CD4-positive, alpha-beta T cell (primary cell): ENCODE measurements at regions not wholly inside any gene's neighbourhood (a gene's known extent, or its start where the extent isn't known, plus 50 kb on each side); places are given as distances from the start of the nearest gene placed in this dataset.

Source experiments
- ATAC-seq: fragments of 200-7000 bp; cut with Tn5 transposase; one replicate; pipeline ENCODE4 v1.10.0; 2022; ENCODE audit warnings: mild to moderate bottlenecking; ENCODE audit not compliant: poor library complexity
- CTCF ChIA-PET: fragments of 350-600 bp; sonication (Branson Sonifier 250); formaldehyde crosslinking; loops from one replicate; lab custom pipeline; 2021; ENCODE audit warnings: antibody characterized with exemption, inconsistent platforms; lab: Charles Lee
- POLR2A ChIA-PET: fragments of 350-600 bp; sonication (Branson Sonifier 250); formaldehyde crosslinking; loops from one replicate; lab custom pipeline; 2021; ENCODE audit warnings: antibody characterized with exemption, inconsistent platforms; lab: Charles Lee
- DNase-seq, 14 experiments: peaks; one replicate each; pipeline ENCODE4 v3.0.0-alpha.2; 2013 to 2020; ENCODE audit warnings: mixed read lengths in 2 of 14
- H3K27ac ChIP-seq, 2 donors: one replicate each; pipeline versions ENCODE4 v1.5.1 to v1.7.0; 2013; ENCODE audit warnings: low read length in 2 of 2, low read depth in 1 of 2, mild to moderate bottlenecking in 1 of 2
- H3K27me3 ChIP-seq, 2 experiments: 1 replicate in 1 of 2; 2 replicates in 1 of 2; pipeline versions ENCODE4 v1.6.1 to v1.7.0; 2013; ENCODE audit warnings: low read length in 2 of 2, control low read depth in 1 of 2, mild to moderate bottlenecking in 1 of 2, moderate library complexity in 1 of 2; ENCODE audit not compliant: insufficient read depth in 2 of 2, control insufficient read depth in 1 of 2
- H3K36me3 ChIP-seq: one replicate; pipeline ENCODE4 v1.6.1; 2013; ENCODE audit warnings: low read length, control low read depth; ENCODE audit not compliant: insufficient read depth
- H3K4me1 ChIP-seq: one replicate; pipeline ENCODE4 v1.6.1; 2013; ENCODE audit warnings: low read length, control low read depth; ENCODE audit not compliant: insufficient read depth
- H3K4me3 ChIP-seq: one replicate; pipeline ENCODE4 v1.5.1; 2013; ENCODE audit warnings: mild to moderate bottlenecking, low read length, moderate library complexity
- H3K9me3 ChIP-seq, 2 experiments: 1 replicate in 1 of 2; 2 replicates in 1 of 2; pipeline versions ENCODE4 v1.6.1 to v1.7.0; 2013; ENCODE audit warnings: low read length in 2 of 2, mild to moderate bottlenecking in 2 of 2, control low read depth in 1 of 2, moderate library complexity in 1 of 2; ENCODE audit not compliant: control insufficient read depth in 1 of 2, insufficient read depth in 1 of 2
- H3K27ac Mint-ChIP-seq: one replicate; pipeline ENCODE4 v1.8.0; 2020; ENCODE audit warnings: mixed read lengths
- H3K27me3 Mint-ChIP-seq: one replicate; pipeline ENCODE4 v1.8.0; 2021; ENCODE audit warnings: mixed read lengths
- H3K36me3 Mint-ChIP-seq: one replicate; pipeline ENCODE4 v1.8.0; 2021; ENCODE audit warnings: low read depth, mixed read lengths
- H3K4me1 Mint-ChIP-seq: one replicate; pipeline ENCODE4 v1.8.0; 2021; ENCODE audit warnings: low read depth, mixed read lengths
- H3K4me3 Mint-ChIP-seq: one replicate; pipeline ENCODE4 v1.8.0; 2020; ENCODE audit warnings: mild to moderate bottlenecking, mixed read lengths
- H3K9me3 Mint-ChIP-seq: one replicate; pipeline ENCODE4 v1.8.0; 2020; ENCODE audit warnings: mixed read lengths
- CTCF ChIP-seq: fragments of 200-600 bp; IDR thresholded peaks from one replicate; pipeline ENCODE4 v1.8.0; 2022; ENCODE audit warnings: antibody characterized with exemption, mild to moderate bottlenecking
- intact Hi-C, 2 experiments: fragments of 100-400 bp; cut with DNase I in 1 of 2; cut with micrococcal nuclease in 1 of 2; formaldehyde crosslinking; loops; one replicate each; pipeline versions ENCODE4 v1.15.1 to v1.9.0; 2023 to 2025; cut with DNase I, micrococcal nuclease

- Histone ChIP-seq H3K4me1 (no peaks in the 10 kb centered on the region), H3K36me3 (no peaks in the 10 kb centered on the region), H3K4me3 (no peak overlapping the region), H3K27me3 (no peaks in the 10 kb centered on the region), H3K9me3 (peaks cover 0 to 6% of the 10 kb centered on the region in 2 experiments), H3K27ac (no peak overlapping the region)
- intact Hi-C loops, result no loop called here
- H3K27me3 Mint-ChIP-seq, result no peaks in the 10 kb centered on the region
- no peak overlapping the region for H3K27ac Mint-ChIP-seq
- ATAC-seq (no peak), DNase-seq (no peak)
- H3K4me1 Mint-ChIP-seq, result no peaks in the 10 kb centered on the region
- TF ChIP-seq CTCF, result no peak
- ChIA-PET POLR2A (no interaction called here), CTCF (no interaction called here)
- H3K9me3 Mint-ChIP-seq, result no peaks in the 10 kb centered on the region
- H3K36me3 Mint-ChIP-seq, result no peaks in the 10 kb centered on the region
- H3K4me3 Mint-ChIP-seq, result no peak overlapping the region
Measured at GRCh38 chr2:238570926-238571325, 144.2 kb downstream of the ASB1 start.

GRCh38 chr2:238571661-238572372 lies 145.1 kb downstream of the ASB1 start:
- Histone ChIP-seq H3K4me1 (no peaks in the 10 kb centered on the region), H3K27ac (no peak overlapping the region)
- POLR2A ChIA-PET, result no interaction called here

GRCh38 chr2:238573065-238573778 lies 146.5 kb downstream of the ASB1 start:
- TF ChIP-seq CTCF, result peak; percentile 30
- no peaks in the 10 kb centered on the region for H3K4me1 Mint-ChIP-seq
- Histone ChIP-seq H3K27ac (no peak overlapping the region), H3K27me3 (peaks cover 0 to 6% of the 10 kb centered on the region in 2 experiments), H3K36me3 (no peaks in the 10 kb centered on the region), H3K4me1 (no peaks in the 10 kb centered on the region), H3K4me3 (no peak overlapping the region), H3K9me3 (peaks cover 0 to 6% of the 10 kb centered on the region in 2 experiments)
- ChIA-PET CTCF (no interaction called here), POLR2A (no interaction called here)
- no peak overlapping the region for H3K4me3 Mint-ChIP-seq
- no peaks in the 10 kb centered on the region for H3K27me3 Mint-ChIP-seq
- DNase-seq, result peak in 4 of 14 experiments; percentile 1 to 39 (median 16)
- intact Hi-C loops, result no loop called here
- H3K9me3 Mint-ChIP-seq, result no peaks in the 10 kb centered on the region
- ATAC-seq, result no peak
- H3K27ac Mint-ChIP-seq, result no peak overlapping the region
- no peaks in the 10 kb centered on the region for H3K36me3 Mint-ChIP-seq

More at GRCh38 chr2:238571661-238572372, 145.1 kb downstream of the ASB1 start:
- peaks cover 0 to 6% of the 10 kb centered on the region in 2 experiments for H3K9me3 ChIP-seq
- no peaks in the 10 kb centered on the region for H3K36me3 ChIP-seq
- H3K27me3 ChIP-seq, result no peaks in the 10 kb centered on the region
- Mint-ChIP-seq H3K9me3 (no peaks in the 10 kb centered on the region), H3K27ac (no peak overlapping the region), H3K27me3 (no peaks in the 10 kb centered on the region), H3K36me3 (no peaks in the 10 kb centered on the region), H3K4me1 (no peaks in the 10 kb centered on the region), H3K4me3 (no peak overlapping the region)
- CTCF ChIA-PET, result no interaction called here
- ATAC-seq (no peak), DNase-seq (no peak)
- intact Hi-C loops, result no loop called here
- no peak overlapping the region for H3K4me3 ChIP-seq
- no peak for TF ChIP-seq CTCF
